GM12891 (cell line): ENCODE measurements at regions not wholly inside any gene's neighbourhood (a gene's known extent, or its start where the extent isn't known, plus 50 kb on each side); places are given as distances from the start of the nearest gene placed in this dataset.

Source experiments
- DNase-seq: peaks from one replicate; pipeline ENCODE4 v3.0.0; 2011; ENCODE audit warnings: low spot score; ENCODE audit not compliant: insufficient read length
- FAIRE-seq: peaks from 2 replicates; lab custom pipeline; 2011; peaks lifted over from hg19 to GRCh38; lab: Jason Lieb, UNC
- PAX5 ChIP-seq: IDR thresholded peaks from 2 replicates; pipeline ENCODE4 v1.6.1; 2011; ENCODE audit warnings: low read length, moderate library complexity, mild to moderate bottlenecking; ENCODE audit not compliant: insufficient read depth, severe bottlenecking
- POLR2A ChIP-seq: IDR thresholded peaks from 2 replicates; pipeline ENCODE4 v1.6.1; 2011; ENCODE audit warnings: low read depth, low read length, control low read depth
- POLR2AphosphoS5 ChIP-seq: IDR thresholded peaks from 2 replicates; pipeline ENCODE4 v1.6.1; 2011; ENCODE audit warnings: low read depth, low read length, control low read depth
- POU2F2 ChIP-seq: IDR thresholded peaks from 2 replicates; pipeline ENCODE4 v1.6.1; 2011; ENCODE audit warnings: low read depth, mild to moderate bottlenecking, control low read depth, low read length, moderate library complexity
- SPI1 ChIP-seq: IDR thresholded peaks from 2 replicates; pipeline ENCODE4 v1.6.1; 2011; ENCODE audit warnings: low read depth, low read length, control low read depth
- TAF1 ChIP-seq: IDR thresholded peaks from 2 replicates; pipeline ENCODE4 v1.6.1; 2011; ENCODE audit warnings: low read depth, low read length, control low read depth

GRCh38 chr12:24080465-24080864 lies 131.0 kb upstream of the SOX5 start:
- TF ChIP-seq PAX5 (no peak), POLR2AphosphoS5 (no peak), POLR2A (no peak), TAF1 (no peak), SPI1 (no peak), POU2F2 (no peak)
- DNase-seq (no peak), FAIRE-seq (no peak)

DNA sequence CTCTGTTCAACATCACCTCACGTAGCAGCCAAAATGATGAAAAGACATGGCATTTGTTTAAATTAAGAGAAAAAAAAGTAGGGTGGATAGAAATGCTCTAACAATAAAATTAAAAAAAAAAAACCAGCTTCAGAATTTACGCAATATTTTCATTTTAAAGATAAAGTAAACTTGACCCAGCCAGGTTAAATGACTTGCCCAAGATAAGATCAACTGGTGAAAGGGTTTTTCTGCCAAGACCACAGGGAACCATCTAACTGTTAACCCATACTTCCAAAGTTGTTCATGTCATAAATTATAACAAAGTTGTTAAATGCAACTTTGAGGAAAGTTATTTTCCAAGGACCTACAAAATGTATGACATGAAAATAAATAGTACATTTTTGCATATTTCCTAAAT lies 129.6 kb upstream of the SOX5 start:
- no peak for TF ChIP-seq POU2F2
- no peak for TF ChIP-seq TAF1
- no peak for TF ChIP-seq POLR2AphosphoS5
- no peak for TF ChIP-seq PAX5
- no peak for TF ChIP-seq SPI1
- no peak for TF ChIP-seq POLR2A
- no peak for DNase-seq
- FAIRE-seq, result no peak

- FAIRE-seq, result no peak
- TF ChIP-seq SPI1, result no peak
- TF ChIP-seq POLR2A, result no peak
- no peak for TF ChIP-seq PAX5
- no peak for TF ChIP-seq POLR2AphosphoS5
- no peak for TF ChIP-seq TAF1
- TF ChIP-seq POU2F2, result no peak
- no peak for DNase-seq
These were observed 128.9 kb upstream of the SOX5 start for GRCh38 chr12:24078318-24078765.

DNA sequence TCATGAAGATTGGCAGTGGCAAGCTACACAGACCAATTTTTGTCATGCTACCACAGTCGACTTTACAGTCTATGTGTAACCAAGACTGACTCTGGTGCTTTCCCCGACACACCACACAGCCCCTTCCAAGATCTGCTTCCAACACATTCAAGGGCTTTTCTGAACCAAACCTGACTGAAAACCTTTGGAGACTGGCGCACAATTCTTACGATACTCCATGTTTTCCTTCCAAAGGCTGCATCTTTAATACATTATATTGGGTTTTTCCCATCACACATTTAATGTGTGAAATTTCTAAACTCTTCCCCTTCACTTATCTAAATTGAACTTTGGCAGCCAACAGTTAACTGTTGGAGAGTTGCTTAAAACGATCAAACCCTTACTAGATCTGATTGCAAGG lies 127.7 kb upstream of the SOX5 start:
- DNase-seq (no peak), FAIRE-seq (no peak)
- TF ChIP-seq POLR2AphosphoS5 (no peak), POU2F2 (no peak), TAF1 (no peak), POLR2A (no peak), PAX5 (no peak), SPI1 (no peak)

DNA sequence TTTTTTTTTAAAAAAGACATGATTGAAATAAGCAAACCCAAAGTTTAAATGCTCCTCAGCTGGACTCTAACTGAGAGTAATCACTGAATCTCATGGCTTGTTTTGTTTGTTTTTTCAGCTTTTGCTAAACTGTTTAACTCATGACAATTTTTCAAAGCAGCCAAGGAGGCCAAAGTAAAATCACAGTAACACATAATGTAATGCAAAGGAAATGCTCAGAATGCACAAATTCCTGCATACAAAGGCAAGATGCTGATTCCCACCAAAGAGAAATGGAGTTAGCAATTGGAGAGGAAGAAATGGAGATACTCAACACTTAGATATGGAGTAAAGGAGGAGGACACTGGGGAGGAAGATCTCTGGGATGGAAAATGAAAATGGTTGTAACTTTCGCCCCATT lies 126.2 kb upstream of the SOX5 start:
- FAIRE-seq, result no peak
- TF ChIP-seq SPI1 (no peak), TAF1 (no peak), PAX5 (no peak), POLR2A (no peak)
- no peak for DNase-seq

GRCh38 chr12:24073170-24073810 lies 123.8 kb upstream of the SOX5 start:
- FAIRE-seq (no peak), DNase-seq (no peak)
- TF ChIP-seq SPI1, result no peak
- TF ChIP-seq TAF1, result no peak
- no peak for TF ChIP-seq POLR2AphosphoS5
- TF ChIP-seq POU2F2, result no peak
- no peak for TF ChIP-seq POLR2A
- TF ChIP-seq PAX5, result no peak

- DNase-seq (no peak), FAIRE-seq (no peak)
- TF ChIP-seq POLR2AphosphoS5 (no peak), POU2F2 (no peak), POLR2A (no peak), SPI1 (no peak), TAF1 (no peak), PAX5 (no peak)
These were observed 122.8 kb upstream of the SOX5 start for GRCh38 chr12:24072302-24072701.

DNA sequence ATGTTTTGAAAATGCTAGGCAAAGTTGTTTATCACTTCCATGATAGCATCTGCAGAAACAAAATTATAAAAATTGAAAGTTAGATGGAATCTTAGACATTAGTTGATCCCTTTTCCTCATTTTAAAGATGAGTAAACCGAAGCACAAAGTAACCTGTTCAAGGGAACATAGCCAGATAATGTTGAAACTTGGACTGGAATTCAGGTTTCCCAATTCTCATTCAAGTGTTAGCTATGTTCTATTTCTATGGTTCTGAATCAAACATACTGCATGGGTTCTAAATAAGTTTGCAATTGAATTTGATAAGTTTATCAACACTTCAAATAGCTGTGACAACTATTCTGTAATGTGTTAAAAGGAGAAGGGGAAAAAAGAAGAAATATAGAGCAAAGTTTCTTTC lies 122.4 kb upstream of the SOX5 start:
- FAIRE-seq, result no peak
- TF ChIP-seq TAF1, result no peak
- no peak for DNase-seq

DNA sequence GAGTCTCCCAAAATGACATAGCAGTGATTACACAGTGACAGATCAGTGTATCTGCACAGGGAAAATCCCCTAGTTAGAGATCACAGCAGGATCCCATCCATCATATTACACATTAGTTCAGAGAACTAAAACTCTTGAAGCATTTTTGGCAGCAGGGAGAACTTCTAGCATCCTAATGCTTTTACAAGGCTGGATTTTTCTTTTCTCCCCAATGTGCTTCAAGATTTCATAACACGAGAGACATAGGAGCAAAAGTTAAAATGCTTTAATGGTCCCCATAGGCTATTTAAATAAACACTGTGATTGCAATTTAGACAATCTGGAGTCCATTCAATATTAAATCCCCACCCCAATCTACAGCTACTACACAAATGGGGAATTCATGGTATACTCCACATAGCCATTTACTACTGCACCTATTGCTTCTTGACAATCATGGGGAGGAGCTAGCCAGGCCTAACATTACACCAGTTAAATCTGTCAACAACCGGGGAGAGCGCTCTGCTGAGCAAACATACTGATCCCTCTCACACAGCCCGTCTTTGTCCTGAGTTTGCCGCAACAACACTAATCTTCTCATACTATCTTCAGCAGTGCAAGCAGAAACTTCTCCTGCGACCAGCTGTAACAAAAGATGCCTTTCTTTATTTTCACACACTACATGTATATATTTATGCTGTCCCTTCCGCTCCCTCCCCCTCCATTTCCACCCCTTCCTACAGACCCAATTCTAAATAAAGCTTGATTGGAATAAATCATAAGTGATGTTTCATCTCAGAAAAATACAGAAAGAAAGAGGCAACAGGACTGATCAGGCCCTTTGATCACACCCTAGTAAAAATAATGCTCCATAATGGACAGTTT lies 120.3 kb upstream of the SOX5 start:
- no peak for FAIRE-seq
- no peak for DNase-seq
- TF ChIP-seq PAX5, result no peak
- no peak for TF ChIP-seq POLR2AphosphoS5
- TF ChIP-seq TAF1, result no peak
- TF ChIP-seq POU2F2, result no peak
- TF ChIP-seq POLR2A, result no peak
- no peak for TF ChIP-seq SPI1

GRCh38 chr12:24066865-24067264 lies 117.4 kb upstream of the SOX5 start:
- TF ChIP-seq PAX5, result no peak
- no peak for TF ChIP-seq SPI1
- no peak for TF ChIP-seq POLR2A
- DNase-seq (no peak), FAIRE-seq (no peak)
